HepG2 (cell line): ENCODE measurements at regions not wholly inside any gene's neighbourhood (a gene's known extent, or its start where the extent isn't known, plus 50 kb on each side); places are given as distances from the start of the nearest gene placed in this dataset.

Experiments used
- BCL6 ChIP-seq: IDR thresholded peaks from 2 replicates; pipeline ENCODE4 v1.6.1; 2016; ENCODE audit warnings: missing genetic modification reagents, missing compliant biosample characterization
- EEA1 ChIP-seq: sonication (generic); formaldehyde crosslinking; IDR thresholded peaks from 2 replicates; pipeline ENCODE4 v1.5.1; 2020; ENCODE audit warnings: mild to moderate bottlenecking, missing genetic modification reagents, borderline replicate concordance
- HES4 ChIP-seq: sonication (generic); formaldehyde crosslinking; IDR thresholded peaks from 2 replicates; pipeline ENCODE4 v1.9.0; 2021; ENCODE audit warnings: mild to moderate bottlenecking, missing genetic modification reagents, borderline replicate concordance
- IRF2 ChIP-seq: IDR thresholded peaks from 2 replicates; pipeline ENCODE4 v1.6.1; 2018; ENCODE audit warnings: missing genetic modification reagents, missing compliant biosample characterization
- MAZ ChIP-seq, 2 experiments: sonication (generic) in 1 of 2; formaldehyde crosslinking in 1 of 2; IDR thresholded peaks; 2 replicates each; pipeline versions ENCODE4 v1.5.0 to v1.6.1; 2012 to 2020; ENCODE audit warnings: low read depth in 2 of 2, mild to moderate bottlenecking in 2 of 2, borderline replicate concordance in 1 of 2, improper control_type of control experiment in 1 of 2, low read length in 1 of 2, missing genetic modification reagents in 1 of 2, moderate library complexity in 1 of 2
- RBFOX2 ChIP-seq: fragments of 200-400 bp; formaldehyde crosslinking; IDR thresholded peaks from 2 replicates; pipeline ENCODE4 v1.6.1; 2017; ENCODE audit warnings: low read depth, mild to moderate bottlenecking, low read length
- SALL2 ChIP-seq: sonication (generic); formaldehyde crosslinking; IDR thresholded peaks from 2 replicates; pipeline ENCODE4 v1.8.1; 2023; ENCODE audit warnings: mild to moderate bottlenecking, missing genetic modification reagents, inconsistent platforms
- SAP130 ChIP-seq: IDR thresholded peaks from 2 replicates; pipeline ENCODE4 v1.6.1; 2016; ENCODE audit warnings: low read depth
- SMAD1 ChIP-seq: sonication (generic); formaldehyde crosslinking; IDR thresholded peaks from 2 replicates; pipeline ENCODE4 v1.4.0; 2020; ENCODE audit warnings: missing genetic modification reagents, low read depth, mild to moderate bottlenecking, borderline replicate concordance
- SMC3 ChIP-seq: IDR thresholded peaks from 2 replicates; pipeline ENCODE4 v1.6.1; 2011; ENCODE audit warnings: low read length, improper control_type of control experiment
- TFDP1 ChIP-seq: IDR thresholded peaks from 2 replicates; pipeline ENCODE4 v1.6.1; 2016; ENCODE audit warnings: missing compliant biosample characterization, missing genetic modification reagents, borderline replicate concordance
- TP53 ChIP-seq: sonication (generic); formaldehyde crosslinking; conservative IDR thresholded peaks from 2 replicates; pipeline ENCODE4 v1.4.0; 2020; ENCODE audit warnings: missing genetic modification reagents
- ZBTB26 ChIP-seq: IDR thresholded peaks from 2 replicates; pipeline ENCODE4 v1.6.1; 2016; ENCODE audit warnings: missing compliant biosample characterization, missing genetic modification reagents, borderline replicate concordance
- ZFY ChIP-seq: sonication (generic); formaldehyde crosslinking; IDR thresholded peaks from 2 replicates; pipeline ENCODE4 v1.4.0; 2020; ENCODE audit warnings: missing genetic modification reagents
- ZNF225 ChIP-seq: sonication (generic); formaldehyde crosslinking; IDR thresholded peaks from 2 replicates; pipeline ENCODE4 v1.4.0; 2020; ENCODE audit warnings: mild to moderate bottlenecking, missing genetic modification reagents
- ZNF280D ChIP-seq: sonication (generic); formaldehyde crosslinking; IDR thresholded peaks from 2 replicates; pipeline ENCODE4 v1.5.1; 2020; ENCODE audit warnings: mild to moderate bottlenecking, missing genetic modification reagents
- ZNF879 ChIP-seq: sonication (generic); formaldehyde crosslinking; IDR thresholded peaks from 2 replicates; pipeline ENCODE4 v1.8.1; 2023; ENCODE audit warnings: missing genetic modification reagents
- ZSCAN31 ChIP-seq: sonication (generic); formaldehyde crosslinking; IDR thresholded peaks from 2 replicates; pipeline ENCODE4 v1.5.0; 2020; ENCODE audit warnings: low read depth, mild to moderate bottlenecking, missing genetic modification reagents
- ZSCAN5A ChIP-seq: sonication (generic); formaldehyde crosslinking; IDR thresholded peaks from 2 replicates; pipeline ENCODE4 v1.8.0; 2022; ENCODE audit warnings: mild to moderate bottlenecking, missing genetic modification reagents, borderline replicate concordance

- peak; percentile 92 for TF ChIP-seq ZNF280D (CRISPR knock-in tag)
- TF ChIP-seq ZFY = peak; percentile 54; the same call in 1 of the 2 replicates
- no peak for TF ChIP-seq HES4
- peak; percentile 83; the same call in 1 of the 2 replicates for TF ChIP-seq IRF2 (CRISPR knock-in tag)
- TF ChIP-seq BCL6 (CRISPR knock-in tag) = peak; percentile 87
- no peak; the same call in 1 of the 2 replicates for TF ChIP-seq ZSCAN5A (CRISPR knock-in tag)
- TF ChIP-seq TP53 (CRISPR knock-in tag) = no peak
- no peak for TF ChIP-seq MAZ (IDR thresholded peaks at IDR 0.05; ENCODE audit: borderline replicate concordance, low read depth, low read length)
- TF ChIP-seq MAZ (CRISPR knock-in tag; IDR thresholded peaks at IDR 0.05; ENCODE audit: low read depth) = 0 out of 2 replicates have a peak, but pooled peaks have one; percentile 60
- no peak for TF ChIP-seq EEA1 (CRISPR knock-in tag)
- TF ChIP-seq RBFOX2 = no peak
- TF ChIP-seq SMAD1 (CRISPR knock-in tag) = no peak
- TF ChIP-seq ZNF225 = no peak
- TF ChIP-seq ZNF879 (CRISPR knock-in tag) = no peak
- peak; percentile 85 for TF ChIP-seq ZBTB26 (CRISPR knock-in tag)
- TF ChIP-seq SMC3 = no peak
- peak; percentile 46; the same call in 1 of the 2 replicates for TF ChIP-seq ZSCAN31 (CRISPR knock-in tag)
- TF ChIP-seq TFDP1 (CRISPR knock-in tag) = peak; percentile 35; the same call in 1 of the 2 replicates
- TF ChIP-seq SAP130 (CRISPR knock-in tag) = peak; percentile 79
- peak; percentile 21; the same call in 1 of the 2 replicates for TF ChIP-seq SALL2 (CRISPR knock-in tag)
These were observed 256.5 kb downstream of the MYCN start (continued) for GRCh38 chr2:16196687-16197503.
